GM08714 (cell line): ENCODE measurements at regions not wholly inside any gene's neighbourhood (a gene's known extent, or its start where the extent isn't known, plus 50 kb on each side); places are given as distances from the start of the nearest gene placed in this dataset.

Experiments used
- H3K4me3 ChIP-seq: fragments of 200-500 bp; sonication (Bioruptor generic); 2 replicates; pipeline ENCODE4 v1.5.1; 2014; ENCODE audit warnings: mild to moderate bottlenecking, low read length, inconsistent platforms
- ZNF274 ChIP-seq: IDR thresholded peaks from 2 replicates; pipeline ENCODE4 v1.6.1; 2012; ENCODE audit warnings: mild to moderate bottlenecking, low read depth, low read length

- TF ChIP-seq ZNF274: no peak
Observed at GRCh38 chr5:8429778-8430758, 561.1 kb downstream of the MTRR start.

DNA sequence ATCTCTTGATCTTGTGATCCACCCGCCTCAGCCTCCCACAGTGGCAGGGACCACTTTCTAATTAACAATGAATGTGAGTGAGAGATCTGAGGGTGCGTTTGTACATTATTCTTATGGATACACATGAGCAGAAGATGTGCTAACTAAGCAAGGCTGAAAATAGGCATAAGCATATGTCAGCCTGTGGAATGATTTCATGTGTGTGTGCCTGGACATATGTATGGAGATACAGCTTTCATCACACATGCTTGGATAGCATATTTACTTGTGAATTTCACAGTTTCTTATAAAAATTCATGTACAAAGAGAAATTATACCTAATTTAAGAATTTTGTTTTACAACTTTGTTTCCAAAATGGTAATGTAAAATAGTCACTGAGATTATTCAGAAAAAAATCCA lies 565.6 kb downstream of the MTRR start:
- TF ChIP-seq ZNF274: no peak
- no peak overlapping the region for H3K4me3 ChIP-seq

More at GRCh38 chr5:8429778-8430758, 561.1 kb downstream of the MTRR start:
- no peak overlapping the region for H3K4me3 ChIP-seq

GRCh38 chr5:8436924-8437323 lies 568.0 kb downstream of the MTRR start:
- TF ChIP-seq ZNF274: no peak
- no peak overlapping the region for H3K4me3 ChIP-seq

DNA sequence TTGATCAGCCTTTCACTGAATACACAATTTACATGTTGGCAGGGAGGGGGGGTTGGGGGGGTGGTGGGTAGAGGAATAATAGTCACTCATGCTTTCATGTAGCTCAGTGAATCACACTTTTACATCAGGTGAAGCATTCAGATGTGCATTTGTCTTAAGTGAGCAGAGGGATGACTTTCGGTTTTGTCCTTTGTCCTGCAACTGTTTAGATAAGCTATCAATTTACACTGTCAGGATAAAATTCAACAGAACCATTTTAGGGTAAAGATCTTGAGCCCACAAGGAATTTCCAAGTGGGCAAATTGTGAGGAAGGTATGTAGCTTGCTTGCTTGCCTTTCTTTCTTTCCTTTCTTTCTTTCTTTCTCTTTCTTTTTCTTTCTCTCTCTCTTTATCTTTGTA lies 576.2 kb downstream of the MTRR start:
- no peak for TF ChIP-seq ZNF274
- H3K4me3 ChIP-seq: no peak overlapping the region

- no peak for TF ChIP-seq ZNF274
- no peak overlapping the region for H3K4me3 ChIP-seq
Observed at GRCh38 chr5:8446179-8446578, 577.2 kb downstream of the MTRR start.

DNA sequence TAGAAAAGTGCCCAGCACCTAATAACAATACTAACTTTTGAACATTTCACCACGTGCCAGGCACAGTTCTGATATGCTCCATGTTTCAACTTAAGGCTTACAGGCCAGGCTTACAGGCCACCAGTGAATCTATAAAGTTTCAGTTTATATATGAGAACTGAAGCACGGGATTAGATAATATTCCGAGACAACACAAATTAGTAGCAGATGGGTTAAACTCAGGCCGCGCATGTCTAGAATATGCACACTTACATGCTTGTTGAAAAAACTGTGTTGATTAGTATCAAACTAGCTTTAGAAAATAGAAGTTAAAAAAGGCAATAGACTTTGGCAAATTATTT lies 587.9 kb downstream of the MTRR start:
- peak overlapping the region; percentile 66; the same call in 1 of the 2 replicates for H3K4me3 ChIP-seq

DNA sequence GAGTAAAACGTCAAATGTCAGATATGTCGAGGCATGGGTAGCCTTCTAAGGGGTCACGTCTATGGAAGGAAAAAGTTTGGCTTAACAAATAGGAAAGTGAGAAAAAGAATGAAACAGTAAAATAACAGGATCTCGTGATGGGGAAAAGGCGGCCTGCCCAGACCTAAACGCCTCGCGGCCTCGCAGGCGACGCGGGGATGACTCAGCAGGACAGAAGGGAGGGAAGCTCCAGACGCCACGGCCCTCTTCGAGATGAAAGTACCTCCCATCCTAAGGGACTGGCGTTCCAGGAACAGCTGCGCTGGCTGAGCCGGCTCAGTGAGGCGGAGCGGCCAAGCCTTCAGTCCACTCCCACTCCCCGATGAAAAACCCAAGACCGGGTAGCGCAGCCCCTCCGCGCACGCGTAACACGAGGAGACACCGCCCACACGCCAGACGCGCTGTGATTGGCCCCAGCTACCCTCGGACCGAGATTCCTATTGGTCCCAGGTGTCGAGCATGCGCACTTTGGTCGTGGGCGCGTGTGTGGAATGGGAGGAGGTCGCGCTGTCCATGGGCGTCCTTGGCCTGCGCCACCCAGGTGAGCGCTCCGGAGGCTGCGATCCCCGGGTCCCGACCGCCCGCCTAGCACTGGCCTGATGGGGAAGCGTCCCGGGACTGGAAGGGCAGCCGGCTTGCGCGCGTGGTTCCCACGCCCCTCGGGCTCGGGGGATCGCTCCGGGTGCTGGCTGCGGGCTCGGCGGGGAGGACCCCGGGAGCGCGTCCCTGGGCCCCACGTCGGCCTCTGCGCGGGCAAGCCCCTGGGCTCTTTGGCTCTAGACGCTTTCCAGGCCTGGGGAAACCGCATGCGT lies 588.5 kb downstream of the MTRR start:
- H3K4me3 ChIP-seq: peak overlapping the region; percentile 71
- no peak for TF ChIP-seq ZNF274

More for the DNA sequence above, 587.9 kb downstream of the MTRR start:
- no peak for TF ChIP-seq ZNF274

DNA sequence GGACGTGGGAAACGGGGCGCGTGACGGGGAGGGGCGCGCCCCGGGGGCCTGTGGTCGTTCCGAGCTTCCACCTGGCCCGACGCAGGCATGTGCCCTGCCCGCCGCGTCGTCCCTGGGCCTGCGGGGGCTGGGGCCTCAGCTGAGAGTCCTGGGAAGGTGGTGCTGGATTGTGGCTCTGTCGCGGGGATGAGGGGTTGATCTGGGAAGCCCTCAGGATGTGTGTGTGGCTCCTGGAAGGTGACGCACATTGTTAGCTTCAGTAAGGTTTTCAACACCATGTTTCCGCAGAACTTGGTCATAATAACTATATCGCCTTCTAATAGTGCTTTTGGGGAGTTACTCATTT lies 589.1 kb downstream of the MTRR start:
- TF ChIP-seq ZNF274: no peak
- H3K4me3 ChIP-seq: peak overlapping the region; percentile 71

DNA sequence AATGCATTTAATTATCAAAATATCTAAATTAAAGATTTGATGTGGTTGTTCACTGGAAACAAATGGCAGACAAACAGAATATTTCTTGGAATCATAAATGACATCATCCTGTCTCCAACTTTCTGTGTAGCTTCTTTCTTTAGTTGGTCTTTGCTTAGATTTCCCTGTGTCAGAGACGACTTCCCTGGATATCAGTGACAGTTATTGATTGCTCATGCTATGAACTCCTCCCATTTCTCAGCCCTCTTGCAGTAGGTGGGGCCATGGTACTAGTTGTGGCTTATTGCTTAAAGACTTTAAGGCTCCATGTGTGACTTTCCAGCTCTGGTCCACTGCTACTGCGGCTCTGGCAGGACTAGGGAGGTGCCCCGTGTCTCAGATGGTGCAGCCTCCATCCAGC lies 592.6 kb downstream of the MTRR start:
- H3K4me3 ChIP-seq: no peak overlapping the region
- no peak for TF ChIP-seq ZNF274

- H3K4me3 ChIP-seq: no peak overlapping the region
- TF ChIP-seq ZNF274: no peak
Observed at GRCh38 chr5:8462565-8462964, 593.6 kb downstream of the MTRR start.

GRCh38 chr5:8470489-8470888 lies 601.5 kb downstream of the MTRR start:
- TF ChIP-seq ZNF274: no peak
- H3K4me3 ChIP-seq: no peak overlapping the region

- H3K4me3 ChIP-seq: no peak overlapping the region
- no peak for TF ChIP-seq ZNF274
Observed at GRCh38 chr5:8471581-8471980, 602.6 kb downstream of the MTRR start.

GRCh38 chr5:8473016-8473415 lies 604.1 kb downstream of the MTRR start:
- H3K4me3 ChIP-seq: no peak overlapping the region
- no peak for TF ChIP-seq ZNF274

DNA sequence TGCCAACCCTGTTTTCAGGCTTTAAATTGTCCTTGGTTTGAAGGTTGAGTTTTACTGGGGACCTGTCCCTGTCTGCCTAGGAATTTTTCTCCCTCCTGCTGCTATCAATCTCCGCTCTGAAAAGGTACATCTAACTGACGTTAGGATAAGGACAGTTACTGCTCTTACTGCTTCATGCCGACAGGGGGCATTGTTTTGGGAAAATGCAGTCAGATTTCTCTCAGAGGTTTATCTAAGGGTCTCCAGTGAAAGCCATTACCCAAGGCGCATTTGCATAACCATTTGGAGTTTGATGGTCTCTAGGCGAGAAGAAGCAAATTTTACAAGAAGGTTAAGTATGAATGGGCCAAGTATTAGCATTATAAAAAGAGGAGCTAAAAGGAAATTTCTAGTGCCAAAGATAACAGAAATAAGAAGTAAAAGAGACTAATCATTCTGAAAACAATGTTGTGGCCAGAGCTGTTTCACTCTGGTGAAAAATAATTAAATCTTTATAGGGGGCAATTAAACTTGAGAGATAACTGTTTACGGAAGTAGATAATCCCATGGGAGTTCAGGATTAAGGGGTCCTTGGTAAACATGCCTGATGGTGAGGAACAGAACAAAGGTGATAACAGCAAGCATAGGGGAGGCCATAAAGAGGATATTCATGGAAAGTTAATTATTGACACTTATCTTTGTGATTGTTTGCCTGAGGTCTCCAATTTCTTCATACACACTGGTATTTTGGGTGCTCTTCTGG lies 605.0 kb downstream of the MTRR start:
- no peak for TF ChIP-seq ZNF274
- H3K4me3 ChIP-seq: no peak overlapping the region
